Tibial nerve (tissue), 4 donors: ENCODE measurements at regions not wholly inside any gene's neighbourhood (a gene's known extent, or its start where the extent isn't known, plus 50 kb on each side); places are given as distances from the start of the nearest gene placed in this dataset.
"Not testable (repeated sequence)": the region's sequence is repeated elsewhere in the genome, so short reads cannot be mapped to it uniquely, and the experiment has no call there.

Experiments
- CTCF ChIP-seq, 5 experiments: fragments of 200-600 bp in 3 of 5; fragments of 450-650 bp in 2 of 5; sonication (generic) in 3 of 5; IDR thresholded peaks; one replicate each; pipeline ENCODE4 v1.5.1; 2016 to 2019; ENCODE audit warnings: antibody characterized with exemption in 5 of 5, mild to moderate bottlenecking in 3 of 5, moderate library complexity in 2 of 5
- EP300 ChIP-seq, 2 donors: sonication (generic); formaldehyde crosslinking; IDR thresholded peaks; one replicate each; pipeline ENCODE4 v1.6.1; 2017; ENCODE audit warnings: antibody characterized with exemption in 2 of 2, mild to moderate bottlenecking in 1 of 2
- POLR2A ChIP-seq, 2 donors: fragments of 450-650 bp; IDR thresholded peaks; one replicate each; pipeline ENCODE4 v1.6.1; 2017; ENCODE audit warnings: antibody characterized with exemption in 2 of 2, mild to moderate bottlenecking in 2 of 2, moderate library complexity in 2 of 2

- TF ChIP-seq CTCF, POLR2A, EP300 (IDR thresholded peaks at IDR 0.05): not testable (repeated sequence)
Measured at GRCh38 chrX:99939206-99939882, 470.7 kb downstream of the PCDH19 start.
